K562 (cell line): ENCODE measurements at regions not wholly inside any gene's neighbourhood (a gene's known extent, or its start where the extent isn't known, plus 50 kb on each side); places are given as distances from the start of the nearest gene placed in this dataset.

ENCODE experiments used
- ATAC-seq: fragments of 200-7000 bp; cut with Tn5 transposase; 3 replicates; pipeline ENCODE4 v1.9.1; 2020; ENCODE audit warnings: moderate library complexity
- BruUV-seq: library from RNA; stranded (reverse); fragments of 400-500 nt; replicated peaks from 2 replicates; lab custom pipeline; 2021; lab: Mats Ljungman, UMichigan
- CTCF ChIA-PET: fragments of 300-600 bp; formaldehyde crosslinking; extraction: SDS; loops from one replicate; lab custom pipeline; 2021; ENCODE audit warnings: low intra/inter-chr PET ratio; lab: Yijun Ruan, JAX
- POLR2A ChIA-PET: fragments of 300-600, 350-650 bp; sonication (Branson Sonifier 250); formaldehyde crosslinking; extraction: SDS; loops from one replicate; lab custom pipeline; 2021; ENCODE audit warnings: antibody characterized with exemption, inconsistent platforms; lab: Yijun Ruan, JAX
- DNase-seq, 4 experiments: peaks; one replicate each; pipeline versions ENCODE4 v3.0.0 to v3.0.0-alpha.2; 2011 to 2018; ENCODE audit warnings: low spot score in 3 of 4, mixed read lengths in 3 of 4; ENCODE audit errors: extremely low read depth in 1 of 4
- FAIRE-seq: peaks from 2 replicates; lab custom pipeline; 2011; peaks lifted over from hg19 to GRCh38; lab: Jason Lieb, UNC
- H2AFZ ChIP-seq: 2 replicates; pipeline ENCODE4 v1.6.0; 2011; ENCODE audit warnings: low read depth, low read length, control low read depth, inconsistent platforms
- H3K27ac ChIP-seq: fragments of 200-600 bp; 3 replicates; pipeline ENCODE4 v1.8.0; 2011; ENCODE audit warnings: low read depth, mild to moderate bottlenecking, control low read depth, inconsistent platforms, low read length, moderate library complexity, mixed read lengths; ENCODE audit errors: extremely low read depth
- H3K27me3 ChIP-seq, 2 experiments: fragments of 300-600 bp in 1 of 2; 2 replicates in 1 of 2; 3 replicates in 1 of 2; pipeline versions ENCODE4 v1.6.0 to v1.8.0; 2011; ENCODE audit warnings: inconsistent platforms in 2 of 2, low read length in 2 of 2, mild to moderate bottlenecking in 1 of 2, mixed read lengths in 1 of 2, moderate library complexity in 1 of 2; ENCODE audit not compliant: control insufficient read depth in 2 of 2, insufficient read depth in 2 of 2
- H3K36me3 ChIP-seq: fragments of 300-600 bp; 3 replicates; pipeline ENCODE4 v1.8.0; 2011; ENCODE audit warnings: mild to moderate bottlenecking, low read length, inconsistent platforms; ENCODE audit not compliant: control insufficient read depth, insufficient read depth
- H3K4me1 ChIP-seq, 2 experiments: fragments of 200-600 bp in 1 of 2; replicated peaks in 1 of 2; 2 replicates in 1 of 2; 3 replicates in 1 of 2; pipeline versions ENCODE4 v1.5.1 to v1.8.0; 2011; ENCODE audit warnings: inconsistent platforms in 2 of 2, low read length in 2 of 2, mild to moderate bottlenecking in 1 of 2, mixed read lengths in 1 of 2, moderate library complexity in 1 of 2; ENCODE audit not compliant: control insufficient read depth in 2 of 2, insufficient read depth in 2 of 2
- H3K4me2 ChIP-seq: 2 replicates; pipeline ENCODE4 v1.6.1; 2011; ENCODE audit warnings: low read length, control low read depth, inconsistent platforms, mixed read lengths; ENCODE audit not compliant: insufficient read depth
- H3K4me3 ChIP-seq: fragments of 200-600 bp; sonication (generic), shearing (Covaris generic); 2 replicates; pipeline ENCODE4 v1.5.1; 2016; ENCODE audit warnings: control low read depth, inconsistent platforms
- H3K79me2 ChIP-seq: fragments of 200-600 bp; 3 replicates; pipeline ENCODE4 v1.8.0; 2011; ENCODE audit warnings: low read length, inconsistent platforms; ENCODE audit not compliant: control insufficient read depth, insufficient read depth
- H3K9ac ChIP-seq, 2 experiments: 2 replicates each; pipeline versions ENCODE4 v1.6.0 to v1.6.1; 2011; ENCODE audit warnings: low read depth in 2 of 2, low read length in 2 of 2, control low read depth in 1 of 2, inconsistent platforms in 1 of 2, mild to moderate bottlenecking in 1 of 2, mixed read lengths in 1 of 2; ENCODE audit not compliant: insufficient read depth in 1 of 2
- H3K9me1 ChIP-seq: one replicate; pipeline ENCODE4 v1.6.0; 2011; ENCODE audit warnings: inconsistent platforms, mild to moderate bottlenecking, low read length, moderate library complexity; ENCODE audit not compliant: control insufficient read depth, insufficient read depth
- H3K9me3 ChIP-seq: replicated peaks from 2 replicates; pipeline ENCODE4 v1.5.1; 2011; ENCODE audit warnings: low read depth, low read length, inconsistent platforms; ENCODE audit not compliant: control insufficient read depth, insufficient read depth
- H4K20me1 ChIP-seq: replicated peaks from 2 replicates; pipeline ENCODE4 v1.6.1; 2011; ENCODE audit warnings: low read length, inconsistent platforms, mixed read lengths; ENCODE audit not compliant: control insufficient read depth, insufficient read depth
- ADNP ChIP-seq: fragments of 200-800 bp; sonication (Bioruptor generic); IDR thresholded peaks from 2 replicates; pipeline ENCODE4 v1.6.1; 2016; ENCODE audit warnings: missing genetic modification characterization, missing compliant biosample characterization
- BRF1 ChIP-seq: IDR thresholded peaks from 3 replicates; pipeline ENCODE4 v1.6.1; 2011; ENCODE audit warnings: borderline replicate concordance, mild to moderate bottlenecking; ENCODE audit not compliant: insufficient read length; ENCODE audit errors: extremely low read depth
- C11orf30 ChIP-seq: fragments of 450-650 bp; IDR thresholded peaks from 2 replicates; pipeline ENCODE4 v1.6.1; 2016; ENCODE audit warnings: low read depth, mild to moderate bottlenecking
- DACH1 ChIP-seq: fragments of 450-650 bp; IDR thresholded peaks from 2 replicates; pipeline ENCODE4 v1.6.1; 2018; ENCODE audit not compliant: partially characterized antibody
- ZNF347 ChIP-seq: fragments of 450-650 bp; formaldehyde crosslinking; IDR thresholded peaks from 2 replicates; pipeline ENCODE4 v1.4.0; 2020; ENCODE audit warnings: low read depth, mild to moderate bottlenecking, moderate library complexity
- WGBS: fragments of 100-300 bp; shearing (Covaris generic); methylation state at CpG from one replicate; pipeline ENCODE4 v1.1.6; 2016; ENCODE audit warnings: low coverage, mixed read lengths; ENCODE audit not compliant: insufficient coverage; ENCODE audit errors: missing lambda C conversion rate; 5-methylcytosine and 5-hydroxymethylcytosine counted together
- in situ Hi-C: fragments of 300-500 bp; cut with MboI; formaldehyde crosslinking; loops from 4 replicates; pipeline ENCODE4 v1.15.0; 2018; ENCODE audit warnings: inconsistent platforms, mixed read lengths
- intact Hi-C: fragments of 100-400 bp; cut with micrococcal nuclease; formaldehyde crosslinking; loops from 2 replicates; pipeline ENCODE4 v1.14.2; 2022
- TF ChIP-seq, protein P1 (sequence below): sonication (generic); formaldehyde crosslinking; IDR thresholded peaks from 2 replicates; pipeline ENCODE4 v1.8.0; 2022; ENCODE audit warnings: mild to moderate bottlenecking, missing genetic modification reagents, borderline replicate concordance

DNA sequence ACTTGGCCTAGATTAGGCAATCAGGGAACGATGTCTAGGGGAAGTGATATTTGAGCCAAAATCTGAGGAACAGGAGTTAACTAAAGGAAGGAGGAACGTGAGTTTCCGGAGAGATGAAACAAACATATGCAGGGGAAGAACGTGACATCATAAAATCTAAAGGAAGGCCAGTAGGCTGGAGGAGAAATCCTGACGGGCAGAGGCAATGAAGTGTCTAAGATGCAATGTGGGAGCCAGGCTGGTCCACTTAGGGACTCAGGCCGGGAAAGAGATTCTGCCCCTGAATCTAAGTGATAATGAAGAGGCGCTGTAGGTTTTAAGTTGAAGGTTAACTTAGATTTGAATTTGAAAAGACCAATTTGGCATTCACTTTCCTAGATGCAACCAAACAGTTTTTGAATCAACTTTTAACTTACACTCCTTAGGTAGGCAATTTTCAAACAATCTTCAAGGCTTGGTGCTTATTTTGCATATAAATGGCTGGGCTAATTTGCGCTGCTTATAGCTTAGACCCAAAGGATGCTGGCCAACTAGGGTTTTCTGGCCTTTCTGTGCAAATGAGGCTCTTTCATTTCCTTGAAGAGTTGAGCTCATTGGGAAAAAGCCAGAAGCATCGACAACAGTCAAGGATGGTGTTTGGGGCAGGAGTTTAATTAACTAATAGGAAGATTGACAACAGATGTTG, 221.7 kb downstream of the SOX11 start:
- Histone ChIP-seq H3K9ac (no peak overlapping the region), H3K27me3 (no peaks in the 10 kb centered on the region), H3K79me2 (no peaks in the 10 kb centered on the region), H2AFZ (no peak overlapping the region), H3K9me3 (no peaks in the 10 kb centered on the region), H3K9me1 (no peaks in the 10 kb centered on the region), H4K20me1 (no peaks in the 10 kb centered on the region), H3K4me1 (no peaks in the 10 kb centered on the region), H3K4me3 (no peak overlapping the region), H3K36me3 (no peaks in the 10 kb centered on the region), H3K4me2 (no peak overlapping the region), H3K27ac (no peak overlapping the region)
- FAIRE-seq (no peak), ATAC-seq (no peak), DNase-seq (no peak)
- intact Hi-C loops (no loop called here), in situ Hi-C loops (no loop called here)
- no TSS peak for BruUV-seq
- POLR2A ChIA-PET = no interaction called here
- 3% methylated on average over 9 of the region's 9 CpGs for WGBS
- TF ChIP-seq, protein P1, sequence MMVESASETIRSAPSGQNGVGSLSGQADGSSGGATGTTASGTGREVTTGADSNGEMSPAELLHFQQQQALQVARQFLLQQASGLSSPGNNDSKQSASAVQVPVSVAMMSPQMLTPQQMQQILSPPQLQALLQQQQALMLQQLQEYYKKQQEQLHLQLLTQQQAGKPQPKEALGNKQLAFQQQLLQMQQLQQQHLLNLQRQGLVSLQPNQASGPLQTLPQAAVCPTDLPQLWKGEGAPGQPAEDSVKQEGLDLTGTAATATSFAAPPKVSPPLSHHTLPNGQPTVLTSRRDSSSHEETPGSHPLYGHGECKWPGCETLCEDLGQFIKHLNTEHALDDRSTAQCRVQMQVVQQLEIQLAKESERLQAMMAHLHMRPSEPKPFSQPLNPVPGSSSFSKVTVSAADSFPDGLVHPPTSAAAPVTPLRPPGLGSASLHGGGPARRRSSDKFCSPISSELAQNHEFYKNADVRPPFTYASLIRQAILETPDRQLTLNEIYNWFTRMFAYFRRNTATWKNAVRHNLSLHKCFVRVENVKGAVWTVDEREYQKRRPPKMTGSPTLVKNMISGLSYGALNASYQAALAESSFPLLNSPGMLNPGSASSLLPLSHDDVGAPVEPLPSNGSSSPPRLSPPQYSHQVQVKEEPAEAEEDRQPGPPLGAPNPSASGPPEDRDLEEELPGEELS = no peak
- no peak for TF ChIP-seq ADNP (tag)
- no peak for TF ChIP-seq C11orf30
- no peak for TF ChIP-seq ZNF347 (CRISPR knock-in tag)
- no peak for TF ChIP-seq BRF1
- TF ChIP-seq DACH1 = no peak
- CTCF ChIA-PET = no interaction called here
